Endothelial cell of umbilical vein (primary cell): ENCODE measurements at regions not wholly inside any gene's neighbourhood (a gene's known extent, or its start where the extent isn't known, plus 50 kb on each side); places are given as distances from the start of the nearest gene placed in this dataset.

ENCODE experiments used
- CTCF ChIP-seq, 2 donors: IDR thresholded peaks; 1 replicate in 1 of 2; 2 replicates in 1 of 2; pipeline ENCODE4 v1.5.1; 2011; ENCODE audit warnings: low read length in 2 of 2, mild to moderate bottlenecking in 2 of 2, moderate library complexity in 2 of 2, control low read depth in 1 of 2, inconsistent platforms in 1 of 2, low read depth in 1 of 2; ENCODE audit not compliant: insufficient read depth in 1 of 2; ENCODE audit errors: extremely low read depth in 1 of 2
- EZH2 ChIP-seq: IDR thresholded peaks from 2 replicates; pipeline ENCODE4 v1.6.1; 2012; ENCODE audit warnings: borderline replicate concordance, low read depth, mild to moderate bottlenecking, moderate library complexity, low read length, inconsistent platforms; ENCODE audit not compliant: severe bottlenecking
- MAX ChIP-seq: IDR thresholded peaks from 2 replicates; pipeline ENCODE4 v1.6.1; 2011; ENCODE audit not compliant: insufficient read depth, insufficient read length
- POLR2A ChIP-seq: IDR thresholded peaks from 2 replicates; pipeline ENCODE4 v1.6.1; 2012; ENCODE audit warnings: low read depth, mild to moderate bottlenecking, control low read depth, low read length
- POLR2AphosphoS5 ChIP-seq: IDR thresholded peaks from 2 replicates; pipeline ENCODE4 v1.6.1; 2012; ENCODE audit warnings: low read depth, mild to moderate bottlenecking, control low read depth, low read length, moderate library complexity; ENCODE audit not compliant: insufficient read depth

GRCh38 chr4:90025248-90025647, 101.9 kb upstream of the CCSER1 start:
- TF ChIP-seq CTCF (IDR thresholded peaks at IDR 0.05; ENCODE audit: extremely low read depth in 1 of 2, insufficient read depth in 1 of 2, low read depth in 1 of 2, low read length in 2 of 2) (no peak), POLR2A (no peak), EZH2 (no peak), MAX (no peak), POLR2AphosphoS5 (no peak)
